ENCODE measurements at regions not wholly inside any gene's neighbourhood (a gene's known extent, or its start where the extent isn't known, plus 50 kb on each side); places are given as distances from the start of the nearest gene placed in this dataset.

GRCh38 chr5:5770825-5771224, 348.3 kb downstream of the ICE1 start:
- DNase-seq (ENCODE audit: low read depth in 2 of 2) = no peak
- H3K4me3 ChIP-seq (replicated peaks in 1 of 2; ENCODE audit: low read depth in 2 of 2, low read length in 2 of 2) = no peak overlapping the region
- TF ChIP-seq CTCF (IDR thresholded peaks at IDR 0.05; ENCODE audit: low read depth, low read length) = no peak

GRCh38 chr5:5767286-5767928, 344.9 kb downstream of the ICE1 start:
- no peak overlapping the region for H3K4me3 ChIP-seq (replicated peaks in 1 of 2; ENCODE audit: low read depth in 2 of 2, low read length in 2 of 2)
- TF ChIP-seq CTCF (IDR thresholded peaks at IDR 0.05; ENCODE audit: low read depth, low read length) = no peak
- no peak for DNase-seq (ENCODE audit: low read depth in 2 of 2)

- DNase-seq (ENCODE audit: low read depth in 2 of 2) = no peak
- no peak for TF ChIP-seq CTCF (IDR thresholded peaks at IDR 0.05; ENCODE audit: low read depth, low read length)
- H3K4me3 ChIP-seq (replicated peaks in 1 of 2; ENCODE audit: low read depth in 2 of 2, low read length in 2 of 2) = no peak overlapping the region
Measured at GRCh38 chr5:5765066-5765850, 342.8 kb downstream of the ICE1 start.

GRCh38 chr5:5764246-5764645, 341.8 kb downstream of the ICE1 start:
- no peak for TF ChIP-seq CTCF (IDR thresholded peaks at IDR 0.05; ENCODE audit: low read depth, low read length)
- DNase-seq (ENCODE audit: low read depth in 2 of 2) = no peak
- H3K4me3 ChIP-seq (replicated peaks in 1 of 2; ENCODE audit: low read depth in 2 of 2, low read length in 2 of 2) = no peak overlapping the region

- no peak for TF ChIP-seq CTCF (IDR thresholded peaks at IDR 0.05; ENCODE audit: low read depth, low read length)
- no peak overlapping the region for H3K4me3 ChIP-seq (replicated peaks in 1 of 2; ENCODE audit: low read depth in 2 of 2, low read length in 2 of 2)
- DNase-seq (ENCODE audit: low read depth in 2 of 2) = no peak
Measured at GRCh38 chr5:5756762-5757161, 334.3 kb downstream of the ICE1 start.

GRCh38 chr5:5755888-5756287, 333.4 kb downstream of the ICE1 start:
- DNase-seq (ENCODE audit: low read depth in 2 of 2) = no peak
- H3K4me3 ChIP-seq (replicated peaks in 1 of 2; ENCODE audit: low read depth in 2 of 2, low read length in 2 of 2) = no peak overlapping the region
- TF ChIP-seq CTCF (IDR thresholded peaks at IDR 0.05; ENCODE audit: low read depth, low read length) = no peak
